ENCODE measurements at regions not wholly inside any gene's neighbourhood (a gene's known extent, or its start where the extent isn't known, plus 50 kb on each side); places are given as distances from the start of the nearest gene placed in this dataset.
"Not testable (repeated sequence)": the region's sequence is repeated elsewhere in the genome, so short reads cannot be mapped to it uniquely, and the experiment has no call there.

- peak; percentile 37 for DNase-seq (ENCODE audit: low read depth)
These were observed 51.4 kb upstream of the RGL1 start for GRCh38 chr1:183753464-183753891.

GRCh38 chr1:183744132-183744913 is 60.6 kb upstream of the RGL1 start:
- DNase-seq (ENCODE audit: low read depth) = no peak

- DNase-seq (ENCODE audit: low read depth) = no peak
These were observed 62.6 kb upstream of the RGL1 start for GRCh38 chr1:183742355-183742754.

- no peak for DNase-seq (ENCODE audit: low read depth)
These were observed 65.1 kb upstream of the RGL1 start for GRCh38 chr1:183739741-183740271.

- no peak for DNase-seq (ENCODE audit: low read depth)
These were observed 65.8 kb upstream of the RGL1 start for GRCh38 chr1:183739082-183739481.

GRCh38 chr1:183737916-183738315 is 67.0 kb upstream of the RGL1 start:
- not testable (repeated sequence) for DNase-seq (ENCODE audit: low read depth)

- no peak for DNase-seq (ENCODE audit: low read depth)
These were observed 68.6 kb upstream of the RGL1 start for GRCh38 chr1:183736343-183736742.

GRCh38 chr1:183735069-183735860 is 69.7 kb upstream of the RGL1 start:
- peak; percentile 24 for DNase-seq (ENCODE audit: low read depth)

- peak; percentile 69 for DNase-seq (ENCODE audit: low read depth)
These were observed 70.3 kb upstream of the RGL1 start for GRCh38 chr1:183734543-183735036.

GRCh38 chr1:183733715-183734114 is 71.2 kb upstream of the RGL1 start:
- no peak for DNase-seq (ENCODE audit: low read depth)

GRCh38 chr1:183732236-183732880 is 72.6 kb upstream of the RGL1 start:
- DNase-seq (ENCODE audit: low read depth) = no peak

GRCh38 chr1:183730886-183731573 is 73.9 kb upstream of the RGL1 start:
- DNase-seq (ENCODE audit: low read depth) = no peak

GRCh38 chr1:183730107-183730724 is 74.7 kb upstream of the RGL1 start:
- no peak for DNase-seq (ENCODE audit: low read depth)

GRCh38 chr1:183726825-183727224 is 73.7 kb upstream of the APOBEC4 start:
- no peak for DNase-seq (ENCODE audit: low read depth)

GRCh38 chr1:183724350-183725042 is 71.4 kb upstream of the APOBEC4 start:
- DNase-seq (ENCODE audit: low read depth) = no peak

- DNase-seq (ENCODE audit: low read depth) = no peak
These were observed 70.5 kb upstream of the APOBEC4 start for GRCh38 chr1:183723571-183723970.

GRCh38 chr1:183721041-183721440 is 67.9 kb upstream of the APOBEC4 start:
- DNase-seq (ENCODE audit: low read depth) = no peak

- DNase-seq (ENCODE audit: low read depth) = peak; percentile 48
These were observed 66.9 kb upstream of the APOBEC4 start for GRCh38 chr1:183720028-183720427.

GRCh38 chr1:183719289-183719688 is 66.2 kb upstream of the APOBEC4 start:
- no peak for DNase-seq (ENCODE audit: low read depth)

GRCh38 chr1:183716286-183716685 is 63.2 kb upstream of the APOBEC4 start:
- no peak for DNase-seq (ENCODE audit: low read depth)

All from iris pigment epithelial cell (primary cell).